CD4-positive, alpha-beta memory T cell (primary cell): ENCODE measurements at regions not wholly inside any gene's neighbourhood (a gene's known extent, or its start where the extent isn't known, plus 50 kb on each side); places are given as distances from the start of the nearest gene placed in this dataset.

Source experiments
- CTCF ChIA-PET: fragments of 350-600 bp; sonication (Branson Sonifier 250); formaldehyde crosslinking; loops from one replicate; lab custom pipeline; 2021; ENCODE audit warnings: inconsistent platforms; ENCODE audit not compliant: partially characterized antibody; lab: Charles Lee
- POLR2A ChIA-PET: fragments of 350-600 bp; sonication (Branson Sonifier 250); formaldehyde crosslinking; loops from one replicate; lab custom pipeline; 2021; ENCODE audit not compliant: partially characterized antibody; lab: Charles Lee
- DNase-seq, 5 donors: peaks; one replicate each; pipeline versions ENCODE4 v3.0.0 to v3.0.0-alpha.2; 2020 to 2022; ENCODE audit warnings: mixed read lengths in 1 of 5
- H3K27ac ChIP-seq: one replicate; pipeline ENCODE4 v1.7.0; 2013; ENCODE audit warnings: low read depth, low read length
- H3K27me3 ChIP-seq: 2 replicates; pipeline ENCODE4 v1.7.0; 2013; ENCODE audit warnings: mild to moderate bottlenecking, low read length, moderate library complexity; ENCODE audit not compliant: insufficient read depth
- H3K36me3 ChIP-seq: 2 replicates; pipeline ENCODE4 v1.7.0; 2013; ENCODE audit warnings: mild to moderate bottlenecking, low read length, moderate library complexity; ENCODE audit not compliant: insufficient read depth
- H3K4me1 ChIP-seq: 2 replicates; pipeline ENCODE4 v1.7.0; 2013; ENCODE audit warnings: mild to moderate bottlenecking, low read length, moderate library complexity; ENCODE audit not compliant: insufficient read depth
- H3K4me3 ChIP-seq, 2 donors: one replicate each; pipeline ENCODE4 v1.7.0; 2013; ENCODE audit warnings: low read length in 2 of 2, mild to moderate bottlenecking in 1 of 2
- H3K9me3 ChIP-seq, 2 donors: one replicate each; pipeline ENCODE4 v1.7.0; 2013; ENCODE audit warnings: low read length in 2 of 2, control low read depth in 1 of 2; ENCODE audit not compliant: control insufficient read depth in 1 of 2
- H3K27ac Mint-ChIP-seq, 7 donors: one replicate each; pipeline ENCODE4 v1.8.0; 2020 to 2021; ENCODE audit warnings: mixed read lengths in 7 of 7, mild to moderate bottlenecking in 6 of 7, inconsistent platforms in 3 of 7, moderate library complexity in 3 of 7
- H3K27me3 Mint-ChIP-seq, 2 donors: one replicate each; pipeline ENCODE4 v1.8.0; 2020 to 2021; ENCODE audit warnings: mixed read lengths in 2 of 2
- H3K36me3 Mint-ChIP-seq, 2 donors: one replicate each; pipeline ENCODE4 v1.8.0; 2020 to 2021; ENCODE audit warnings: mixed read lengths in 2 of 2, inconsistent platforms in 1 of 2, mild to moderate bottlenecking in 1 of 2
- H3K4me1 Mint-ChIP-seq, 4 donors: one replicate each; pipeline ENCODE4 v1.8.0; 2020 to 2021; ENCODE audit warnings: mixed read lengths in 4 of 4, mild to moderate bottlenecking in 1 of 4
- H3K4me3 Mint-ChIP-seq, 8 donors: one replicate each; pipeline ENCODE4 v1.8.0; 2020 to 2021; ENCODE audit warnings: mixed read lengths in 8 of 8, mild to moderate bottlenecking in 7 of 8, moderate library complexity in 6 of 8, inconsistent platforms in 3 of 8
- H3K9me3 Mint-ChIP-seq, 8 donors: one replicate each; pipeline ENCODE4 v1.8.0; 2020 to 2021; ENCODE audit warnings: mixed read lengths in 8 of 8, mild to moderate bottlenecking in 5 of 8, inconsistent platforms in 3 of 8, moderate library complexity in 1 of 8
- intact Hi-C: fragments of 100-400 bp; cut with micrococcal nuclease; formaldehyde crosslinking; loops from one replicate; pipeline ENCODE4 v1.15.1; 2023

DNA sequence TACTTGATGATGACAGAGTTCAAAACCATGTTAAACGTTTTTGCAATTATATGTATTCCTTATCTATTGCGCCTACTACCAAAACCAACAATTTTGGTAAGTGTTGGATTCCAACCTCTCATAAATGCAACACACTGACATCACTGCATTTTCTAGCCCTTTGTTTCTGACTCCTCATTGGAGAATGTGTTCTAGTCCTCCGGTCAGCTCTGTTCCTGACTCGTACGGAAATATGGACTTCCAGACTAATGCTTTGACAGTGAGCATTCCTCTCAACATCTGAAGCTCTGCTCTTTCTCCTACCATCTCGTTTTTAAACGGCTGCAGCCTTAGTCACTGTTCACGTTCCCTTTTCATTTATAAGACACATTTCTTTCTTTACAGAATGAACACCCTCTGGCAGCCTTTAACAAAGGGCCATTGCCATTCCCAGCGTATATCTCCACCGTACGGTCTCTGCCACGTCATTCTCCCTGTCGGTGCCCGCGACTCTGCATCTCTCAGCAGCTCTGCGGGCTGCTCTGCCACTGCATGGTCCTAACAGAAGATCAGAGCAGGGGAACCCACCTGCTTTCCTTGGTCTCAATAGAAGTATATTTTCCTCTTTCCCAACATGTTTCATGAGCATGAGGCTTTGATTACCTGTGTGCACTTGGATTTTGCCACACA lies 103.0 kb upstream of the SYNDIG1 start:
- no peaks in the 10 kb centered on the region for H3K27me3 ChIP-seq
- H3K4me3 ChIP-seq = no peak overlapping the region
- H3K4me1 ChIP-seq = no peaks in the 10 kb centered on the region
- intact Hi-C loops = no loop called here
- no peaks in the 10 kb centered on the region for H3K9me3 ChIP-seq
- no peaks in the 10 kb centered on the region for H3K36me3 Mint-ChIP-seq
- peaks cover 0 to 9% (median 3%) of the 10 kb centered on the region in 8 donors for H3K9me3 Mint-ChIP-seq
- H3K27me3 Mint-ChIP-seq = peaks cover 2 to 6% of the 10 kb centered on the region in 2 donors
- H3K27ac ChIP-seq = no peak overlapping the region
- DNase-seq = no peak
- no peaks in the 10 kb centered on the region for H3K36me3 ChIP-seq
- POLR2A ChIA-PET = no interaction called here
- no peak overlapping the region for H3K27ac Mint-ChIP-seq
- CTCF ChIA-PET = no interaction called here
- H3K4me1 Mint-ChIP-seq = no peaks in the 10 kb centered on the region
- no peak overlapping the region for H3K4me3 Mint-ChIP-seq

DNA sequence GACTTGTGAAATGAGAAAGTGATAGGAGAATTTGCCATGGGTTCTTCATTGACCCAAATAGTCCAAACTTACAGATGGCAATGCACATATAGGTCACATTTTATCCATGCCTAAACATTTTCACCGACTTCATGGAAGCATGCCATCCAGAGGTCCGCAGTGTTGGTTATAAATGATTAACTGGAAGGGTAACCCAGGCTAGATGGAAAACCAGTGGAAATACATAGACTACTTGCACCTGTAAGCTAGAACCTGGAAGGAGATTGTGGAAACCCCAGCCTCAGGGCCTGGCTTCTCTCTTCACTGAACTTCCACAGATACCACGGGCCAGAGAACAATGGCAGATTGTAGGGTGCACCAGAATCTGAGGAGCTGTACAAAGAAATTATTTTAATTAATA lies 103.8 kb upstream of the SYNDIG1 start:
- Histone ChIP-seq H3K9me3 (no peaks in the 10 kb centered on the region), H3K36me3 (no peaks in the 10 kb centered on the region), H3K27ac (no peak overlapping the region), H3K27me3 (no peaks in the 10 kb centered on the region), H3K4me3 (no peak overlapping the region), H3K4me1 (no peaks in the 10 kb centered on the region)
- no peaks in the 10 kb centered on the region for H3K36me3 Mint-ChIP-seq
- peaks cover 0 to 10% (median 3%) of the 10 kb centered on the region in 8 donors for H3K9me3 Mint-ChIP-seq
- DNase-seq = no peak
- CTCF ChIA-PET = no interaction called here
- no peaks in the 10 kb centered on the region for H3K4me1 Mint-ChIP-seq
- intact Hi-C loops = no loop called here
- peaks cover 2 to 9% of the 10 kb centered on the region in 2 donors for H3K27me3 Mint-ChIP-seq
- POLR2A ChIA-PET = no interaction called here
- H3K4me3 Mint-ChIP-seq = no peak overlapping the region
- H3K27ac Mint-ChIP-seq = no peak overlapping the region

DNA sequence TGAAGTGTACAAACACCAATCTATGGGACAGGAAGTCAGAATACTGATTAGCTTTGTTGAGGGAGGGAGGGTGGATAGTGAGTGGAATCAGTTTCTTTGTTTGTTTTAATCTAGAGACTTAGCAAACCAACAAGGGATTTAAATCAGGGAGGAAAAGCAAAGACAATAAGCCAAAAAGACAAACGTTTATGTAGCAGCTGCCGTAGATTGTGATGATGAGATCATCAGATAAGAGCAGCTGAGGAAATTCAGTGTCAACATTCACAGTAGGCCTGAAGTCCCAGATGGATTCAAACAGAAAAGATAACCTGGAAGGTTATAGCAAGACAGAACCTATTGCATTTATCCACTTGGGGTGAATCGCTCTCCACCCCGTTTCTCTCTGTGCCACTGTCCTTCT lies 104.9 kb upstream of the SYNDIG1 start:
- H3K4me1 Mint-ChIP-seq = no peaks in the 10 kb centered on the region
- H3K36me3 Mint-ChIP-seq = no peaks in the 10 kb centered on the region
- H3K27ac ChIP-seq = no peak overlapping the region
- DNase-seq = no peak
- intact Hi-C loops = no loop called here
- no peak overlapping the region for H3K4me3 Mint-ChIP-seq
- H3K27me3 ChIP-seq = no peaks in the 10 kb centered on the region
- no peak overlapping the region for H3K4me3 ChIP-seq
- peaks cover 2 to 9% of the 10 kb centered on the region in 2 donors for H3K27me3 Mint-ChIP-seq
- CTCF ChIA-PET = interaction anchor here (1.0 to 1.2 kb wide), 2 partner anchors 22 to 201 kb away, joined by 3 read pairs; no protein-coding TSS in a partner anchor
- H3K9me3 ChIP-seq = no peaks in the 10 kb centered on the region
- no peaks in the 10 kb centered on the region for H3K4me1 ChIP-seq
- no peak overlapping the region for H3K27ac Mint-ChIP-seq
- peaks cover 0 to 10% (median 3%) of the 10 kb centered on the region in 8 donors for H3K9me3 Mint-ChIP-seq
- POLR2A ChIA-PET = no interaction called here
- H3K36me3 ChIP-seq = no peaks in the 10 kb centered on the region

GRCh38 chr20:24363031-24363430 lies 106.4 kb upstream of the SYNDIG1 start:
- no peaks in the 10 kb centered on the region for H3K4me1 Mint-ChIP-seq
- H3K9me3 Mint-ChIP-seq = peaks cover 0 to 10% (median 3%) of the 10 kb centered on the region in 8 donors
- H3K4me3 Mint-ChIP-seq = no peak overlapping the region
- Histone ChIP-seq H3K9me3 (no peaks in the 10 kb centered on the region), H3K36me3 (no peaks in the 10 kb centered on the region), H3K27me3 (no peaks in the 10 kb centered on the region), H3K27ac (no peak overlapping the region), H3K4me1 (no peaks in the 10 kb centered on the region), H3K4me3 (no peak overlapping the region)
- CTCF ChIA-PET = no interaction called here
- intact Hi-C loops = no loop called here
- no peak for DNase-seq
- POLR2A ChIA-PET = no interaction called here
- peaks cover 2 to 9% of the 10 kb centered on the region in 2 donors for H3K27me3 Mint-ChIP-seq
- no peak overlapping the region for H3K27ac Mint-ChIP-seq
- H3K36me3 Mint-ChIP-seq = no peaks in the 10 kb centered on the region

DNA sequence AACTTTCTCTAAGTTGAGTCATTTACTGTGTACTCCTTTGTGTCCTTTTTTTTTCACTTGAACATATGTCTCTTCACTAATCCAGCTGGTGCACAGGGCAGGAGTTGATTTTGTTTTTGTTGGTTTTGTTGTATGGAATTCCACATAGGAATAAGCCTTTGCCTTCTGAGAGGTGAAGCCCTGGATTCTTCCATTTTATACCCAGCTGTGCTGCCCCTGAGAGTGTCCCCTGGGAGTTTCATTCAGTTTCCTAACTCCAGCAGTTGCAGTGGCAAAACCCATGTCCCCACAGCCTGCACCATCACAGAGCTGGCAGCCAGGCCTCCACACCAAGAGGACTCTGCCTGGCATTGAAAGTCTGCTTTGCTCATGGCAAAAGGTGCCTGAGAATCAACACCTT lies 107.3 kb upstream of the SYNDIG1 start:
- no peaks in the 10 kb centered on the region for H3K4me1 ChIP-seq
- POLR2A ChIA-PET = no interaction called here
- DNase-seq = no peak
- H3K9me3 Mint-ChIP-seq = peaks cover 0 to 10% (median 3%) of the 10 kb centered on the region in 8 donors
- no peak overlapping the region for H3K27ac ChIP-seq
- H3K36me3 Mint-ChIP-seq = no peaks in the 10 kb centered on the region
- peaks cover 2 to 13% of the 10 kb centered on the region in 2 donors for H3K27me3 Mint-ChIP-seq
- no peak overlapping the region for H3K4me3 Mint-ChIP-seq
- H3K4me3 ChIP-seq = no peak overlapping the region
- no peaks in the 10 kb centered on the region for H3K27me3 ChIP-seq
- intact Hi-C loops = no loop called here
- CTCF ChIA-PET = no interaction called here
- no peak overlapping the region for H3K27ac Mint-ChIP-seq
- no peaks in the 10 kb centered on the region for H3K9me3 ChIP-seq
- no peaks in the 10 kb centered on the region for H3K4me1 Mint-ChIP-seq
- H3K36me3 ChIP-seq = no peaks in the 10 kb centered on the region

DNA sequence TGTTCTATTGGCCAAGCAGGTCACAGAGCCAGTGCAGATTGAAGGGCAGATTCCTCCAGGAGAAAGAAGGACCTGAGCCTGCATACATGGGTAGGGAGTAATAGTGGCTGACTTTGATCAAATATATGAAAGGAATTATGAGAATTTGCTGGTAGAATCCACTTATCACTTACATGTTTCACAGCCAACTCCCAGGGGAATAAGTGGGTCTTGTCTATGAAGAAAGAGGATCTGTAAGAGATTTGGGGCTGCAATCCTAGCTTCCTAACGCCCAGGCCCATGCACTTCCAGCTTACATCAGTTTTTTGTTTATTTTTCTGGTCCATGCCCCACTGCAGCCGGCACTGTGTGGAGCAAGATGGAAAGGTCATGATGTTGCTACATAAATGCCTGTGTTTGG lies 107.9 kb upstream of the SYNDIG1 start:
- Mint-ChIP-seq H3K4me1 (no peaks in the 10 kb centered on the region), H3K4me3 (no peak overlapping the region), H3K9me3 (peaks cover 0 to 10% (median 3%) of the 10 kb centered on the region in 8 donors), H3K27me3 (peaks cover 2 to 13% of the 10 kb centered on the region in 2 donors), H3K27ac (no peak overlapping the region), H3K36me3 (no peaks in the 10 kb centered on the region)
- Histone ChIP-seq H3K36me3 (no peaks in the 10 kb centered on the region), H3K4me3 (no peak overlapping the region), H3K9me3 (no peaks in the 10 kb centered on the region), H3K27ac (no peak overlapping the region), H3K27me3 (no peaks in the 10 kb centered on the region), H3K4me1 (no peaks in the 10 kb centered on the region)
- no peak for DNase-seq
- CTCF ChIA-PET = no interaction called here
- intact Hi-C loops = no loop called here
- POLR2A ChIA-PET = no interaction called here

- no peak for DNase-seq
- no peak overlapping the region for H3K27ac ChIP-seq
- Mint-ChIP-seq H3K4me3 (no peak overlapping the region), H3K9me3 (peaks cover 0 to 10% (median 3%) of the 10 kb centered on the region in 8 donors), H3K4me1 (no peaks in the 10 kb centered on the region), H3K36me3 (no peaks in the 10 kb centered on the region), H3K27me3 (peaks cover 2 to 13% of the 10 kb centered on the region in 2 donors), H3K27ac (no peak overlapping the region)
- CTCF ChIA-PET = no interaction called here
- no peaks in the 10 kb centered on the region for H3K36me3 ChIP-seq
- no peaks in the 10 kb centered on the region for H3K4me1 ChIP-seq
- no peaks in the 10 kb centered on the region for H3K9me3 ChIP-seq
- no peak overlapping the region for H3K4me3 ChIP-seq
- no peaks in the 10 kb centered on the region for H3K27me3 ChIP-seq
- intact Hi-C loops = no loop called here
- POLR2A ChIA-PET = no interaction called here
Observed at GRCh38 chr20:24360531-24360930, 108.9 kb upstream of the SYNDIG1 start.
